ENCODE measurements at regions not wholly inside any gene's neighbourhood (a gene's known extent, or its start where the extent isn't known, plus 50 kb on each side); places are given as distances from the start of the nearest gene placed in this dataset.

DNA sequence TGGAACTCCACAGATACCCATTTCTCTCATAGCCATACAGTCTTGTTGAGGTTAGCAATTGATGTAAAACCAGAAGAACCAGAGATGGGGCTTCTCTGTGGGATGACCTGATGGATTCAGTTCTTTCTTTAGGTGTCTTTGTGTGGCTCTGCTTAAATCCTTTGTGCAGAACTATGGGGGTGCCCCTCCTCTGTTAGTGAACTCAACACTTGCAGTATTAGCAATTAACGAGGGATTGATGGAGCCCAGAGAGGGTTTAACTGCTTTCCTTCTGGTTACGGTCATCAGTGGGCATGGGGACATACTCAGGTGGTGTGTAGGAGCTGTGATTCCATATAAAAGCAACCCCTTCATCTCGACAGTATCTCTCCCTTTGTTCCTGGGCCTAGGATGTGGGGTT is 406.8 kb upstream of the FAM98A start:
- H3K27me3 ChIP-seq, result peaks cover 0 to 3% (median 0%) of the 10 kb centered on the region in 4 donors
- 67 to 85% methylated on average over 3 of the region's 3 CpGs for WGBS, 2 donors
- H3K4me3 ChIP-seq, result no peak overlapping the region
- FAIRE-seq (no peak), DNase-seq (no peak), ATAC-seq (no peak)
- H3K9me3 ChIP-seq, result no peaks in the 10 kb centered on the region
- TF ChIP-seq, protein P1, sequence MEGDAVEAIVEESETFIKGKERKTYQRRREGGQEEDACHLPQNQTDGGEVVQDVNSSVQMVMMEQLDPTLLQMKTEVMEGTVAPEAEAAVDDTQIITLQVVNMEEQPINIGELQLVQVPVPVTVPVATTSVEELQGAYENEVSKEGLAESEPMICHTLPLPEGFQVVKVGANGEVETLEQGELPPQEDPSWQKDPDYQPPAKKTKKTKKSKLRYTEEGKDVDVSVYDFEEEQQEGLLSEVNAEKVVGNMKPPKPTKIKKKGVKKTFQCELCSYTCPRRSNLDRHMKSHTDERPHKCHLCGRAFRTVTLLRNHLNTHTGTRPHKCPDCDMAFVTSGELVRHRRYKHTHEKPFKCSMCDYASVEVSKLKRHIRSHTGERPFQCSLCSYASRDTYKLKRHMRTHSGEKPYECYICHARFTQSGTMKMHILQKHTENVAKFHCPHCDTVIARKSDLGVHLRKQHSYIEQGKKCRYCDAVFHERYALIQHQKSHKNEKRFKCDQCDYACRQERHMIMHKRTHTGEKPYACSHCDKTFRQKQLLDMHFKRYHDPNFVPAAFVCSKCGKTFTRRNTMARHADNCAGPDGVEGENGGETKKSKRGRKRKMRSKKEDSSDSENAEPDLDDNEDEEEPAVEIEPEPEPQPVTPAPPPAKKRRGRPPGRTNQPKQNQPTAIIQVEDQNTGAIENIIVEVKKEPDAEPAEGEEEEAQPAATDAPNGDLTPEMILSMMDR (IDR thresholded peaks at IDR 0.05), result no peak
- H3K27ac ChIP-seq, result no peak overlapping the region
- no peaks in the 10 kb centered on the region for H3K4me1 ChIP-seq
- intact Hi-C loops (cut with DNase I), result no loop called here
- no peaks in the 10 kb centered on the region for H3K36me3 ChIP-seq

DNA sequence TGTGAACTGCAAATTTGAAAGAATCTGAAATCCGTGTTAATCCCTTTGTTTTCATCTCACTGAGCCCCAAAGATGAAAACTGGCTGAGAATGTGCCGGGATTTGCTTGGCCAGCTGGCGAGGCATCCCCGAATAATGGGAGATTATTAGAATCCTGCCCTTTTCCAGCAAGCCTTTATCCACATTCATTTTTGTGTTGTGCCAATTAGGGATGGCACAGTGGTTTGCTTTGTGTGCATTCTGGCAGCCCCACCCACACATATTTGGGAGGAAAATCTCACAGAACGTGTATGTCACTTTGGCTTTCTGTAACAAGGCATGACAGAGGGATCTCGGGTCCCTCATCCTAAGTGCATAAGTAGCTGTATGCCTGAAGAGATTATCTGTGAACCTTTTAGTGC is 405.8 kb upstream of the FAM98A start:
- Histone ChIP-seq H3K4me3 (no peak overlapping the region), H3K36me3 (no peaks in the 10 kb centered on the region), H3K27ac (no peak overlapping the region), H3K4me1 (no peaks in the 10 kb centered on the region), H3K9me3 (no peaks in the 10 kb centered on the region), H3K27me3 (peaks cover 0 to 3% (median 0%) of the 10 kb centered on the region in 4 donors)
- intact Hi-C loops (cut with DNase I), result no loop called here
- ATAC-seq, result no peak
- no peak for DNase-seq
- no peak for FAIRE-seq
- 60 to 68% methylated on average over 6 of the region's 6 CpGs for WGBS, 2 donors
- TF ChIP-seq, protein P1 (IDR thresholded peaks at IDR 0.05), result no peak

DNA sequence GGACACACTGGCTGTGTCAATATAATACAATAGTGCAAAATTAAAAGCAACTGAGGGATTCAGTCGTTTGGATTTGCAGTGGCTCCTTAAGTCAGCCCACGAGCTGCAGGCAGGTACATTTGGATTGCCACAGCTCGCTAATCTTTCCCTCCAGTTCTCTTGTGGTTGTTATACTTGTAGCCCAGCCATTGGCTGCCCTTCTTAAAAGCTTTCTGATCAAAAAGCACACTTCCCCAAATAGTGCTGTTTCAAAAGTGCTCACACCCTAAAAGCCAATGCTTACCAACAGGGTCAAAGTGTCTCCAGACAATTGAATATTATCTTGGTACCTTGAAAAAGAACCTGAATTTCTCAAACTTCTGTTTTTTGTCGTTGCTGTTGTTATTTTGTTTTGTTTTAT is 404.7 kb upstream of the FAM98A start:
- ATAC-seq (no peak), DNase-seq (no peak), FAIRE-seq (no peak)
- Histone ChIP-seq H3K36me3 (no peaks in the 10 kb centered on the region), H3K27ac (no peak overlapping the region), H3K4me1 (no peaks in the 10 kb centered on the region), H3K4me3 (no peak overlapping the region), H3K9me3 (no peaks in the 10 kb centered on the region), H3K27me3 (peaks cover 0 to 3% (median 0%) of the 10 kb centered on the region in 4 donors)
- intact Hi-C loops (cut with DNase I), result no loop called here
- TF ChIP-seq, protein P1 (IDR thresholded peaks at IDR 0.05), result no peak
- 49 to 57% methylated on average over 4 of the region's 4 CpGs for WGBS, 2 donors

DNA sequence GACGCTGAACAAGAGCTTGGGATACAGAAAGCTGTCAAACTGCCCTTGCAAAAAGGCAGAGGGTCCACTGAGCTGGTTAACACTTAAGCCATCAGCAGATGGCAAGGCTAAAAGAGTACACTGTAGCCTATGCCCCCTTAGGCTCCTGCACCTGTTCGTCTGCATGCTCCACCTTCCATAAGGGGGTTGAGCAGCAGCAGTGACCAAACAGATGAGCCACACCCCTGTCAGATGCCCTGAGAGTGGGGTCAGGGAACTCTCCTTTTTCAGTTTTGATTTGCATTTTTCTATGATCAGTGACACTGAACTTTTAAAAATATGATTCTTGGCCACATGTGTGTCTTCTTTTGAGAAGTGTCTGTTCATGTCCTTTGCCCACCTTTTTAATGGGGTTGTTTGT is 402.5 kb upstream of the FAM98A start:
- no peaks in the 10 kb centered on the region for H3K9me3 ChIP-seq
- DNase-seq, result no peak
- WGBS, 2 donors, result 68% methylated on average over 2 of the region's 2 CpGs
- TF ChIP-seq, protein P1 (IDR thresholded peaks at IDR 0.05), result no peak
- no peaks in the 10 kb centered on the region for H3K36me3 ChIP-seq
- H3K27ac ChIP-seq, result no peak overlapping the region
- H3K4me1 ChIP-seq, result no peaks in the 10 kb centered on the region
- intact Hi-C loops (cut with DNase I), result no loop called here
- H3K4me3 ChIP-seq, result no peak overlapping the region
- H3K27me3 ChIP-seq, result no peaks in the 10 kb centered on the region
- no peak for ATAC-seq
- no peak for FAIRE-seq

DNA sequence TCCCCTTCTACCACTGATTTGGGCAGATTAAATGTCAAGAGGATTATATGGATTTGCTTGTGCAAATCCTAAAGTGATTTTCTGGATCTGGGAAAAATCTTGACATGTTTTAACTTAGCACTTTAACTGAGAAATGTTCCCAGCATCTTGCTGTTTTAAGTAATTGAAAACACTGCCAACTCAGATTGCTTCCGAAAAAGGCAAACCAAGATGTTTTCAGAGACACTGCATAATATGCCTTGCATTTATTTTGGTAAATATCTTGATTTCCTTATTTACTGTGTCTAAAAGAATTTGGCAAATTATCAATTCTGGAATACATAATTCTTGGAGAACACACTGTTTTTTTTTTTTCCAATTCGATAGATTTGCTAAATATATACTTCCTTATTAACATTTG is 385.0 kb upstream of the FAM98A start:
- TF ChIP-seq, protein P1 (IDR thresholded peaks at IDR 0.05), result no peak
- no peak for FAIRE-seq
- Histone ChIP-seq H3K4me1 (no peaks in the 10 kb centered on the region), H3K27ac (no peak overlapping the region), H3K4me3 (no peak overlapping the region), H3K27me3 (no peaks in the 10 kb centered on the region), H3K36me3 (no peaks in the 10 kb centered on the region), H3K9me3 (no peaks in the 10 kb centered on the region)
- intact Hi-C loops (cut with DNase I), result no loop called here
- no peak for DNase-seq
- no peak for ATAC-seq
- 65 to 68% methylated on average over 2 of the region's 2 CpGs for WGBS, 2 donors
